IMR-90 (cell line): ENCODE measurements at regions not wholly inside any gene's neighbourhood (a gene's known extent, or its start where the extent isn't known, plus 50 kb on each side); places are given as distances from the start of the nearest gene placed in this dataset.

ENCODE experiments used
- ATAC-seq: fragments of 200-7000 bp; cut with Tn5 transposase; 2 replicates; pipeline ENCODE4 v1.9.1; 2020; ENCODE audit warnings: low read depth, mild to moderate bottlenecking, moderate library complexity
- BruUV-seq: library from RNA; stranded (reverse); fragments of 400-500 nt; replicated peaks from 2 replicates; lab custom pipeline; 2021; lab: Mats Ljungman, UMichigan
- CTCF ChIA-PET: fragments of 300-600 bp; formaldehyde crosslinking; extraction: SDS; loops from one replicate; lab custom pipeline; 2021; ENCODE audit warnings: antibody characterized with exemption; lab: Yijun Ruan, JAX
- POLR2A ChIA-PET: fragments of 300-600 bp; sonication (Branson Sonifier 250); formaldehyde crosslinking; loops from one replicate; lab custom pipeline; 2022; ENCODE audit warnings: antibody characterized with exemption; ENCODE audit not compliant: unreplicated experiment; lab: Charles Lee
- DNase-seq: peaks from one replicate; pipeline ENCODE4 v3.0.0; 2013
- H2AFZ ChIP-seq: replicated peaks from 2 replicates; pipeline ENCODE3; 2013; ENCODE audit warnings: low read length, mild to moderate bottlenecking; ENCODE audit not compliant: poor library complexity
- H2AK5ac ChIP-seq: 2 replicates; pipeline ENCODE4 v1.6.1; 2013; ENCODE audit warnings: low read depth, low read length, inconsistent platforms
- H2AK9ac ChIP-seq: replicated peaks from 2 replicates; pipeline ENCODE3; 2013; ENCODE audit warnings: mild to moderate bottlenecking, low read depth, low read length, moderate library complexity; ENCODE audit not compliant: poor library complexity
- H2BK120ac ChIP-seq: 2 replicates; pipeline ENCODE4 v1.6.1; 2013; ENCODE audit warnings: low read depth, low read length, inconsistent platforms
- H2BK15ac ChIP-seq: 3 replicates; pipeline ENCODE4 v1.6.1; 2013; ENCODE audit warnings: low read depth, low read length, inconsistent platforms
- H2BK20ac ChIP-seq: 2 replicates; pipeline ENCODE4 v1.6.1; 2013; ENCODE audit warnings: low read depth, mild to moderate bottlenecking, inconsistent platforms, low read length, moderate library complexity
- H2BK5ac ChIP-seq: 2 replicates; pipeline ENCODE4 v1.6.1; 2013; ENCODE audit warnings: mild to moderate bottlenecking, low read depth, low read length, inconsistent platforms; ENCODE audit not compliant: poor library complexity, severe bottlenecking
- H3K14ac ChIP-seq: replicated peaks from 2 replicates; pipeline ENCODE4 v1.6.1; 2013; ENCODE audit warnings: low read depth, low read length, inconsistent platforms
- H3K18ac ChIP-seq: 2 replicates; pipeline ENCODE4 v1.6.1; 2013; ENCODE audit warnings: low read depth, low read length, control low read depth
- H3K23ac ChIP-seq: 2 replicates; pipeline ENCODE4 v1.6.1; 2013; ENCODE audit warnings: low read depth, low read length, inconsistent platforms
- H3K27ac ChIP-seq: 2 replicates; pipeline ENCODE4 v1.5.1; 2013; ENCODE audit warnings: mild to moderate bottlenecking, control low read depth, low read length; ENCODE audit not compliant: insufficient read depth
- H3K27me3 ChIP-seq: 2 replicates; pipeline ENCODE4 v1.6.1; 2013; ENCODE audit warnings: low read length; ENCODE audit not compliant: control insufficient read depth, insufficient read depth
- H3K36me3 ChIP-seq: 2 replicates; pipeline ENCODE4 v1.6.1; 2013; ENCODE audit warnings: low read length, mixed read lengths; ENCODE audit not compliant: control insufficient read depth, insufficient read depth
- H3K4ac ChIP-seq: 2 replicates; pipeline ENCODE4 v1.6.1; 2013; ENCODE audit warnings: low read depth, low read length, inconsistent platforms
- H3K4me1 ChIP-seq: 2 replicates; pipeline ENCODE4 v1.6.1; 2013; ENCODE audit warnings: low read length, mixed read lengths; ENCODE audit not compliant: control insufficient read depth, insufficient read depth
- H3K4me2 ChIP-seq: 2 replicates; pipeline ENCODE4 v1.6.1; 2013; ENCODE audit warnings: low read depth, mild to moderate bottlenecking, control low read depth, low read length, moderate library complexity
- H3K4me3 ChIP-seq: 2 replicates; pipeline ENCODE4 v1.5.1; 2013; ENCODE audit warnings: low read depth, mild to moderate bottlenecking, control low read depth, low read length, moderate library complexity; ENCODE audit not compliant: insufficient read depth
- H3K56ac ChIP-seq: 2 replicates; pipeline ENCODE4 v1.6.1; 2013; ENCODE audit warnings: low read length, inconsistent platforms; ENCODE audit not compliant: insufficient read depth; ENCODE audit errors: extremely low read depth
- H3K79me1 ChIP-seq, 2 experiments: 2 replicates each; pipeline ENCODE4 v1.6.1; 2013; ENCODE audit warnings: low read length in 2 of 2, inconsistent platforms in 1 of 2, low read depth in 1 of 2
- H3K9ac ChIP-seq: 2 replicates; pipeline ENCODE4 v1.6.1; 2013; ENCODE audit warnings: low read depth, low read length, control low read depth
- H3K9me1 ChIP-seq: 2 replicates; pipeline ENCODE4 v1.6.1; 2013; ENCODE audit warnings: low read length, inconsistent platforms; ENCODE audit not compliant: insufficient read depth
- H3K9me3 ChIP-seq: 2 replicates; pipeline ENCODE4 v1.6.1; 2013; ENCODE audit warnings: low read length; ENCODE audit not compliant: control insufficient read depth, insufficient read depth
- H4K20me1 ChIP-seq: 2 replicates; pipeline ENCODE4 v1.6.1; 2013; ENCODE audit warnings: low read length, inconsistent platforms; ENCODE audit not compliant: insufficient read depth
- H4K5ac ChIP-seq: 2 replicates; pipeline ENCODE4 v1.6.1; 2013; ENCODE audit warnings: mild to moderate bottlenecking, low read depth, low read length, control low read depth
- H4K8ac ChIP-seq, 2 experiments: 2 replicates each; pipeline ENCODE4 v1.6.1; 2013; ENCODE audit warnings: low read depth in 2 of 2, low read length in 2 of 2, control low read depth in 1 of 2, inconsistent platforms in 1 of 2
- H4K91ac ChIP-seq: 2 replicates; pipeline ENCODE4 v1.6.1; 2013; ENCODE audit warnings: low read depth, low read length, inconsistent platforms; ENCODE audit not compliant: insufficient read depth
- MXI1 ChIP-seq: IDR thresholded peaks from 2 replicates; pipeline ENCODE4 v1.6.1; 2012; ENCODE audit warnings: low read depth, mild to moderate bottlenecking, low read length, moderate library complexity, borderline replicate concordance
- RAD21 ChIP-seq: IDR thresholded peaks from 2 replicates; pipeline ENCODE4 v1.6.1; 2012; ENCODE audit warnings: low read length, improper control_type of control experiment
- SMC3 ChIP-seq: fragments of 150-350 bp; IDR thresholded peaks from 2 replicates; pipeline ENCODE4 v1.6.1; 2016; ENCODE audit warnings: low read depth, mild to moderate bottlenecking, antibody characterized with exemption, low read length, moderate library complexity
- WGBS, 2 experiments: methylation state at CpG; one replicate each; pipeline versions ENCODE4 v1.1.5 to v1.1.7; 2013; ENCODE audit warnings: missing lambda C conversion rate in 2 of 2; ENCODE audit not compliant: insufficient read length in 1 of 2; ENCODE audit errors: extremely low coverage in 2 of 2; 5-methylcytosine and 5-hydroxymethylcytosine counted together
- dilution Hi-C: fragments of 300-500 bp; cut with HindIII; formaldehyde crosslinking; loops from one replicate; pipeline ENCODE4 v1.14.3; 2018; ENCODE audit warnings: low sequenced_read_pairs; ENCODE audit not compliant: unreplicated experiment
- in situ Hi-C: fragments of 300-500 bp; cut with MboI; formaldehyde crosslinking; loops from 3 replicates; pipeline ENCODE4 v1.14.3; 2019; ENCODE audit warnings: low sequenced_read_pairs, inconsistent platforms, mixed read lengths
- intact Hi-C: fragments of 100-400 bp; cut with micrococcal nuclease; formaldehyde crosslinking; loops from 2 replicates; pipeline ENCODE4 v1.10.0; 2022
- TF ChIP-seq, protein P1 (sequence below): fragments of 150-350 bp; IDR thresholded peaks from 2 replicates; pipeline ENCODE4 v1.6.1; 2016; ENCODE audit warnings: low read depth, mild to moderate bottlenecking, low read length, moderate library complexity, borderline replicate concordance
- TF ChIP-seq, protein P2 (sequence below): conservative IDR thresholded peaks from 2 replicates; pipeline ENCODE4 v1.5.1; 2012; ENCODE audit warnings: mild to moderate bottlenecking, low read depth, low read length, improper control_type of control experiment

DNA sequence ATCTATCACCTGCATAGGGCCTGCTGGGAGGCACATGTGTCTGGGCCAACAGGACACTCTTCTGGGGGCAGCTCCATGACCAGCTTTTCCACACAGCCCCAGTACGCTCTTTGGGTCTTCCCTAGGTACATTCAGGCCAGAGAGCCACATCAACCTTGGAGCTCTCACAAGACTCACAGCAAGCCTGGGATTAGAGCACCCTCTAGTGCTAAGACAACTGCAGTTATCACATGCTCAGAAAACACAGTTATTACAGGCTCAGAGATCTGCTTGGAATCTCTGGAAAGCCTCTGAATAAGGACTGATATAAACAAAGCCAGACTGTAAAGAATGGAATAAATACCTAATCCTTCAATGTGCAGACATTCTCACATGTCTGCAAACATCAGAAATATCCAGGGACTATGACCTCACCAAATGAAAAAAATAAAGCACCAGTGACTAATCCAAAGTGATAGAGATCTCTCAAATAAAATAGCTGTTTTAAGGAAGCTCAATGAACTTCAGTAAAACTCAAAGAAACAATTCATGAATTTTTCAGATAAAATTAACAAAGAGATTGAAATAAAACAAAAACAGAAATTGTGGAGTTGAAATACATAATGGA lies 563.9 kb upstream of the NR5A2 start:
- no peak overlapping the region for H4K8ac ChIP-seq
- peak; percentile 92 for ATAC-seq
- no peak overlapping the region for H3K14ac ChIP-seq
- H3K4ac ChIP-seq: no peak overlapping the region
- in situ Hi-C loops: loop anchor here (25.0 kb wide), 1 partner anchor 701 kb away; no protein-coding TSS in a partner anchor
- no peak overlapping the region for H2BK20ac ChIP-seq
- ChIA-PET CTCF (interaction anchor here (0.8 to 2.0 kb wide), 10 partner anchors 8 to 707 kb away, joined by 3 to 8 read pairs (median 4); no protein-coding TSS in a partner anchor), POLR2A (no interaction called here)
- no peak overlapping the region for H3K4me2 ChIP-seq
- no peak overlapping the region for H2AFZ ChIP-seq
- no peak overlapping the region for H2BK15ac ChIP-seq
- no peak overlapping the region; the same call in 1 of the 2 replicates for H2AK5ac ChIP-seq
- no peaks in the 10 kb centered on the region for H3K9me3 ChIP-seq
- no peak overlapping the region for H3K23ac ChIP-seq
- intact Hi-C loops: loop anchor here (1.0 to 10.0 kb wide), 5 partner anchors 351 to 707 kb away; no protein-coding TSS in a partner anchor
- BruUV-seq: no TSS peak
- H2BK5ac ChIP-seq: no peak overlapping the region
- H3K4me1 ChIP-seq: no peaks in the 10 kb centered on the region; the same call in 1 of the 2 replicates
- no peak overlapping the region for H3K9ac ChIP-seq
- no peaks in the 10 kb centered on the region for H3K79me1 ChIP-seq
- no peak overlapping the region for H3K18ac ChIP-seq
- TF ChIP-seq RAD21: peak; percentile 89
- TF ChIP-seq, protein P1, sequence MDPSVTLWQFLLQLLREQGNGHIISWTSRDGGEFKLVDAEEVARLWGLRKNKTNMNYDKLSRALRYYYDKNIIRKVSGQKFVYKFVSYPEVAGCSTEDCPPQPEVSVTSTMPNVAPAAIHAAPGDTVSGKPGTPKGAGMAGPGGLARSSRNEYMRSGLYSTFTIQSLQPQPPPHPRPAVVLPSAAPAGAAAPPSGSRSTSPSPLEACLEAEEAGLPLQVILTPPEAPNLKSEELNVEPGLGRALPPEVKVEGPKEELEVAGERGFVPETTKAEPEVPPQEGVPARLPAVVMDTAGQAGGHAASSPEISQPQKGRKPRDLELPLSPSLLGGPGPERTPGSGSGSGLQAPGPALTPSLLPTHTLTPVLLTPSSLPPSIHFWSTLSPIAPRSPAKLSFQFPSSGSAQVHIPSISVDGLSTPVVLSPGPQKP: no peak
- TF ChIP-seq MXI1: no peak
- peak; percentile 66 for TF ChIP-seq SMC3
- TF ChIP-seq, protein P2, sequence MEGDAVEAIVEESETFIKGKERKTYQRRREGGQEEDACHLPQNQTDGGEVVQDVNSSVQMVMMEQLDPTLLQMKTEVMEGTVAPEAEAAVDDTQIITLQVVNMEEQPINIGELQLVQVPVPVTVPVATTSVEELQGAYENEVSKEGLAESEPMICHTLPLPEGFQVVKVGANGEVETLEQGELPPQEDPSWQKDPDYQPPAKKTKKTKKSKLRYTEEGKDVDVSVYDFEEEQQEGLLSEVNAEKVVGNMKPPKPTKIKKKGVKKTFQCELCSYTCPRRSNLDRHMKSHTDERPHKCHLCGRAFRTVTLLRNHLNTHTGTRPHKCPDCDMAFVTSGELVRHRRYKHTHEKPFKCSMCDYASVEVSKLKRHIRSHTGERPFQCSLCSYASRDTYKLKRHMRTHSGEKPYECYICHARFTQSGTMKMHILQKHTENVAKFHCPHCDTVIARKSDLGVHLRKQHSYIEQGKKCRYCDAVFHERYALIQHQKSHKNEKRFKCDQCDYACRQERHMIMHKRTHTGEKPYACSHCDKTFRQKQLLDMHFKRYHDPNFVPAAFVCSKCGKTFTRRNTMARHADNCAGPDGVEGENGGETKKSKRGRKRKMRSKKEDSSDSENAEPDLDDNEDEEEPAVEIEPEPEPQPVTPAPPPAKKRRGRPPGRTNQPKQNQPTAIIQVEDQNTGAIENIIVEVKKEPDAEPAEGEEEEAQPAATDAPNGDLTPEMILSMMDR: peak; percentile 71
- H3K4me3 ChIP-seq: no peak overlapping the region
- no peak overlapping the region for H2BK120ac ChIP-seq
- no peak overlapping the region for H4K91ac ChIP-seq
- H3K27me3 ChIP-seq: no peaks in the 10 kb centered on the region
- no peaks in the 10 kb centered on the region for H3K36me3 ChIP-seq
- DNase-seq: peak; percentile 82
- no peaks in the 10 kb centered on the region for H3K9me1 ChIP-seq
- H3K56ac ChIP-seq: no peak overlapping the region
- dilution Hi-C loops: no loop called here
- WGBS, 2 experiments: 83% methylated on average over 1 of the region's 1 CpG; no CpG with 5 or more reads in 1 of the 2 experiments
- H4K5ac ChIP-seq: no peak overlapping the region
- H4K20me1 ChIP-seq: no peaks in the 10 kb centered on the region
- no peak overlapping the region for H2AK9ac ChIP-seq
- no peak overlapping the region for H3K27ac ChIP-seq
